Tibial nerve (tissue), 4 donors: ENCODE measurements at regions not wholly inside any gene's neighbourhood (a gene's known extent, or its start where the extent isn't known, plus 50 kb on each side); places are given as distances from the start of the nearest gene placed in this dataset.

ENCODE experiments used
- DNase-seq, 2 donors: peaks; one replicate each; pipeline ENCODE4 v3.0.0-alpha.2; 2019; ENCODE audit warnings: low spot score in 2 of 2
- H3K27ac ChIP-seq, 4 donors: fragments of 200-600 bp; sonication (generic) in 3 of 4; one replicate each; pipeline ENCODE4 v1.5.1; 2017 to 2019; ENCODE audit warnings: mild to moderate bottlenecking in 1 of 4
- H3K27me3 ChIP-seq, 2 donors: fragments of 200-600 bp; sonication (generic) in 1 of 2; one replicate each; pipeline versions ENCODE4 v1.5.1 to v1.6.0; 2017 to 2019
- H3K36me3 ChIP-seq, 3 donors: fragments of 200-600 bp; sonication (generic); one replicate each; pipeline ENCODE4 v1.5.1; 2018 to 2019
- H3K4me1 ChIP-seq, 4 donors: fragments of 200-600 bp; sonication (generic) in 3 of 4; one replicate each; pipeline ENCODE4 v1.5.1; 2017 to 2019
- H3K4me3 ChIP-seq, 4 donors: fragments of 200-600 bp; sonication (generic) in 3 of 4; one replicate each; pipeline ENCODE4 v1.5.1; 2017 to 2019; ENCODE audit warnings: mild to moderate bottlenecking in 1 of 4, moderate library complexity in 1 of 4
- H3K9me3 ChIP-seq, 4 donors: fragments of 200-600 bp; sonication (generic) in 3 of 4; one replicate each; pipeline ENCODE4 v1.5.1; 2017 to 2019
- EP300 ChIP-seq, 2 donors: sonication (generic); formaldehyde crosslinking; IDR thresholded peaks; one replicate each; pipeline ENCODE4 v1.6.1; 2017; ENCODE audit warnings: antibody characterized with exemption in 2 of 2, mild to moderate bottlenecking in 1 of 2
- POLR2A ChIP-seq, 2 donors: fragments of 450-650 bp; IDR thresholded peaks; one replicate each; pipeline ENCODE4 v1.6.1; 2017; ENCODE audit warnings: antibody characterized with exemption in 2 of 2, mild to moderate bottlenecking in 2 of 2, moderate library complexity in 2 of 2
- WGBS, 2 donors: methylation state at CpG; one replicate each; pipeline ENCODE4 v1.1.5; 2018; 5-methylcytosine and 5-hydroxymethylcytosine counted together
- TF ChIP-seq, protein P1 (sequence below), 5 experiments: fragments of 200-600 bp in 3 of 5; fragments of 450-650 bp in 2 of 5; sonication (generic) in 3 of 5; IDR thresholded peaks; one replicate each; pipeline ENCODE4 v1.5.1; 2016 to 2019; ENCODE audit warnings: antibody characterized with exemption in 5 of 5, mild to moderate bottlenecking in 3 of 5, moderate library complexity in 2 of 5

DNA sequence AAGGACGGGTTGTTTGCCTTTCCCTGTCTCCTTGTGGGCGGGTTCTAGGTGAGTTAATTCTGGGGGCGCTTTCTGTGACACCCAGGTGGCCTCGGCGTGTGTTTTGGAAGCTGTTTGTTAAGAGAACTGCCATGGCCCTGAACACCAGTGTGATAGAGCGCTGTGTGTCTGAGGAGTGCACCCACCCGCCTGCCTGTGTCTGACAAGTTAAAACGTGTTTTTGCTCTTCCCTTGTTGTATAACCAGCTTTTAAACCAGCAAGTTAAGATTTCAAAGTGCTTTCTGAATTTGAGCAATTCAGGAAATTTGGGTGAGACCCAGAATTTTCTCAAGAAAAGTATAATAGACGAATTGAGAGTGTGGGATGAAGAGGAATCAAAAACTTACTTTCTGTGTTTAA is 55.2 kb upstream of the HGFAC start:
- Histone ChIP-seq H3K27me3 (no peaks in the 10 kb centered on the region), H3K9me3 (no peaks in the 10 kb centered on the region), H3K27ac (peak overlapping the region in 3 of 4 donors; percentile 51 to 82 (median 78)), H3K4me3 (no peak overlapping the region), H3K4me1 (peaks cover 0 to 53% (median 23%) of the 10 kb centered on the region in 4 donors), H3K36me3 (no peaks in the 10 kb centered on the region)
- DNase-seq = no peak
- WGBS, 2 donors = 55 to 65% methylated on average over 9 of the region's 9 CpGs
- TF ChIP-seq, protein P1, sequence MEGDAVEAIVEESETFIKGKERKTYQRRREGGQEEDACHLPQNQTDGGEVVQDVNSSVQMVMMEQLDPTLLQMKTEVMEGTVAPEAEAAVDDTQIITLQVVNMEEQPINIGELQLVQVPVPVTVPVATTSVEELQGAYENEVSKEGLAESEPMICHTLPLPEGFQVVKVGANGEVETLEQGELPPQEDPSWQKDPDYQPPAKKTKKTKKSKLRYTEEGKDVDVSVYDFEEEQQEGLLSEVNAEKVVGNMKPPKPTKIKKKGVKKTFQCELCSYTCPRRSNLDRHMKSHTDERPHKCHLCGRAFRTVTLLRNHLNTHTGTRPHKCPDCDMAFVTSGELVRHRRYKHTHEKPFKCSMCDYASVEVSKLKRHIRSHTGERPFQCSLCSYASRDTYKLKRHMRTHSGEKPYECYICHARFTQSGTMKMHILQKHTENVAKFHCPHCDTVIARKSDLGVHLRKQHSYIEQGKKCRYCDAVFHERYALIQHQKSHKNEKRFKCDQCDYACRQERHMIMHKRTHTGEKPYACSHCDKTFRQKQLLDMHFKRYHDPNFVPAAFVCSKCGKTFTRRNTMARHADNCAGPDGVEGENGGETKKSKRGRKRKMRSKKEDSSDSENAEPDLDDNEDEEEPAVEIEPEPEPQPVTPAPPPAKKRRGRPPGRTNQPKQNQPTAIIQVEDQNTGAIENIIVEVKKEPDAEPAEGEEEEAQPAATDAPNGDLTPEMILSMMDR (IDR thresholded peaks at IDR 0.05) = no peak
- TF ChIP-seq POLR2A (IDR thresholded peaks at IDR 0.05) = no peak
- no peak for TF ChIP-seq EP300 (IDR thresholded peaks at IDR 0.05)

DNA sequence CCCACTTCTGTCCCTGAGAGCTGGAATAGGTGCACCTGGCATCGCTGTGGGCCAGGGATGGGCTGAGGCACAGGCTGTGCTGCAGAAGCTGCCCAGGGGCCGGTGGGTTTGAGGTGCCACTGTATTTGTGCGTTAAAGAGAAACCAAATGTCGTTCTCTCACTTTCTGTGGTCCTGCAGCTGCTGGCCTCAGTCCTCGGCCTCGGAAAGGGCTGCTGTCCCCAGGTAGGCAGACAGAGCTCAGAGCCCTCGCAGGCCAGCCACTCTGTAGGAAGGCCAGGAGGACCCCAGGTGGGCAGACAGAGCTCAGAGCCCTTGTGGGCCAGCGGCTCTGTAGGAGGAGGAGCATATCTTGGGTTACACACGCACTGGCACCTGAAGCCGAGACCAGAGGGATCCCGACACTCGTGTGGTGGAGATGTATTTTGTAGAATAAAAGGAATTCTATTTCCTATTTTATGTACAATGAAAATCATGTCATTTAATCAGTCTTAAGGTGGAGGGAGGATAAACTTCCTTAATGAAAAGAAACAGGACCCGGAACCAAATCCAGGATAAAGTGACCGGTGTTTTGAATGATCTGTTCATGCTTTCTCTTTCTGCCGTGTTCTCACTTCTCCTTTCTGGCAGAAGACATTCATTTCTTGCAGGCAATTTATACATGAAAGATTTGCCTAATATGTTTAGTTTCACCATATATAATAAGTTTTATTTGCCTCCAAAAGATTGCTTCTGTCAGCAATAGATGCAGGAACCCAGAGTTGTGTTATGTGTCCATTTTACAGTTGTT is 54.4 kb upstream of the HGFAC start:
- 61 to 64% methylated on average over 15 of the region's 15 CpGs for WGBS, 2 donors
- Histone ChIP-seq H3K27ac (peak overlapping the region; percentile 30 to 78 (median 61)), H3K27me3 (no peaks in the 10 kb centered on the region), H3K9me3 (no peaks in the 10 kb centered on the region), H3K36me3 (no peaks in the 10 kb centered on the region), H3K4me1 (peaks cover 0 to 53% (median 23%) of the 10 kb centered on the region in 4 donors), H3K4me3 (peak overlapping the region in 2 of 4 donors; percentile 27 to 33)
- no peak for DNase-seq
- no peak for TF ChIP-seq POLR2A (IDR thresholded peaks at IDR 0.05)
- TF ChIP-seq EP300 (IDR thresholded peaks at IDR 0.05) = no peak
- TF ChIP-seq, protein P1 (IDR thresholded peaks at IDR 0.05) = no peak

DNA sequence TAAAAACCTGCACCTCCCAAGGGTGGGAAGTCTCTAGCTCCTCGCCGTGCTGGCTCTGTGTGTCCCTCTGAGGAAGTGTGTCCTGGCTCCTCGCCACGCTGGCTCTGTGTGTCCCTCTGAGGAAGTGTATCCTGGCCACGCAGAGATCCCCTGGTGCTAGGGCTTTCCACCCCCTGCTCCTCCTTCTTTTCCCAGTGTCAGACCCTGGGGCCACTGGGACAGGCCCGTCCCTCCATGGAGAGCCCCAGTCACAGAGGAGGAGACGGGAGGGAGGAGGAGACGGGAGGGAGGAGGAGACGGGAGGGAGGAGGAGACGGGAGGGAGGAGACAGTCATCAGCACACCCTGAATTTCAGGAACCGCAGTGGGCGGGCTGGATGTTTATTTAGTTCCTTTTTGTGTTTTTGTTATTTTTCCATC is 53.8 kb upstream of the HGFAC start:
- Histone ChIP-seq H3K4me3 (peak overlapping the region in 3 of 4 donors; percentile 26 to 33 (median 27)), H3K27me3 (no peaks in the 10 kb centered on the region), H3K36me3 (no peaks in the 10 kb centered on the region), H3K9me3 (no peaks in the 10 kb centered on the region), H3K4me1 (peaks cover 0 to 53% (median 23%) of the 10 kb centered on the region in 4 donors), H3K27ac (peak overlapping the region; percentile 10 to 78 (median 70))
- peak; percentile 76 to 86 for DNase-seq
- WGBS, 2 donors = 4 to 16% methylated on average over 12 of the region's 12 CpGs
- TF ChIP-seq, protein P1 (IDR thresholded peaks at IDR 0.05) = no peak
- TF ChIP-seq EP300 (IDR thresholded peaks at IDR 0.05) = peak in 1 of 2 donors; percentile 50
- peak in 1 of 2 donors; percentile 47 for TF ChIP-seq POLR2A (IDR thresholded peaks at IDR 0.05)

DNA sequence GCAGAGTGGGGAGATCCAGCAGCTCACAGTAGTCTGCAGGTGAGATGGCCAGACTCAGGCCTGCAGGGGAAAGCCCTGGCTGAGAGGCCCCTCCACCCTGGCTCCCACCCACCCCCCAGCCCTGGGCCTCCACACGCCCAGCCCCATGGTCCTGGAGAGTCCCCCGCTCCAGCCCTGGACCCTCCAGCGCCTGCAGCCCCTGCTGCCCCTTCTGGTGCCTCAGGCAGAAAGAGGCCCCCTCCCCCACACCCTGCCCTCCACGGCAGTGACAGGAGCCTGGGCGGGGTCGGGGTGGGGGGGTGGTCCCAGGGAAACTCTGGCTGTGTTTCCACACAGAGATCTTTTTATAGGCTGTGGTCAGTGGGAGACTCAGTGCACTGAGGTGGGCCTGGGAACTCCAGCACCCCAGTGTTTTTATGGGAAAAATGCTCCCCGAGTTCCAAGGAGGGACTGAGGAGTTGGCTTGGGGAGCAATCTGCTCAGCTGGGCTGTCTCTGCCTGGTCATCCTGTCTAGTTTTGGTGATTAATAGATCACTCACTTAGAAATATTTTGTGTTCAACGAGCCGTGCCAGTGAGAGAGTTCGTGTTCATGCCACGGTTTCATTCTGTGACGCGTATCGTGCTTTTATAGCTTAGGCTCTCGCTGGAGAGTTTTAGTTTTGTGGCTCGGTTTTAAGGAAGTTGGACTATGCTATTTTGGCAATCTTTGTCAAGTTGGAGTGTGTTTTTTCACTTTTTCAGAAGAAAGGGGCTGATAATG is 53.1 kb upstream of the HGFAC start:
- H3K36me3 ChIP-seq = no peaks in the 10 kb centered on the region
- DNase-seq = no peak
- H3K4me1 ChIP-seq = peaks cover 0 to 53% (median 23%) of the 10 kb centered on the region in 4 donors
- H3K27me3 ChIP-seq = no peaks in the 10 kb centered on the region
- no peaks in the 10 kb centered on the region for H3K9me3 ChIP-seq
- TF ChIP-seq, protein P1 (IDR thresholded peaks at IDR 0.05) = no peak
- peak in 1 of 2 donors; percentile 14 for TF ChIP-seq EP300 (IDR thresholded peaks at IDR 0.05)
- peak overlapping the region; percentile 10 to 78 (median 70) for H3K27ac ChIP-seq
- 15 to 17% methylated on average over 11 to 16 of the region's 16 CpGs for WGBS, 2 donors
- H3K4me3 ChIP-seq = peak overlapping the region in 3 of 4 donors; percentile 26 to 33 (median 27)
